Prostate gland (tissue), 2 donors: ENCODE measurements at regions not wholly inside any gene's neighbourhood (a gene's known extent, or its start where the extent isn't known, plus 50 kb on each side); places are given as distances from the start of the nearest gene placed in this dataset.

ENCODE experiments used
- DNase-seq: peaks from one replicate; pipeline ENCODE4 v3.0.0-alpha.2; 2019; ENCODE audit warnings: low spot score
- H3K27ac ChIP-seq, 2 donors: fragments of 200-600 bp; sonication (generic); 2 replicates each; pipeline ENCODE4 v1.5.1; 2017 to 2019
- H3K27me3 ChIP-seq: fragments of 200-600 bp; sonication (generic); replicated peaks from 2 replicates; pipeline ENCODE4 v1.5.1; 2019; ENCODE audit not compliant: insufficient read depth
- H3K36me3 ChIP-seq, 2 donors: fragments of 200-600 bp; sonication (generic); 1 replicate in 1 of 2; 2 replicates in 1 of 2; pipeline versions ENCODE4 v1.5.1 to v1.8.1; 2017 to 2019
- H3K4me1 ChIP-seq: fragments of 200-600 bp; sonication (generic); replicated peaks from 2 replicates; pipeline ENCODE4 v1.5.1; 2019
- H3K4me3 ChIP-seq, 2 donors: fragments of 200-600 bp; sonication (generic); 2 replicates each; pipeline ENCODE4 v1.5.1; 2017 to 2019
- H3K9me3 ChIP-seq: fragments of 200-600 bp; sonication (generic); 2 replicates; pipeline ENCODE4 v1.5.1; 2017
- CTCF ChIP-seq, 4 experiments: fragments of 200-600 bp in 2 of 4; fragments of 450-650 bp in 2 of 4; sonication (generic) in 2 of 4; IDR thresholded peaks; 1 replicate in 3 of 4; 2 replicates in 1 of 4; pipeline ENCODE4 v1.5.1; 2016 to 2019; ENCODE audit warnings: antibody characterized with exemption in 4 of 4, mild to moderate bottlenecking in 2 of 4, moderate library complexity in 2 of 4
- POLR2A ChIP-seq: fragments of 450-650 bp; IDR thresholded peaks from one replicate; pipeline ENCODE4 v1.6.1; 2016; ENCODE audit warnings: antibody characterized with exemption, mild to moderate bottlenecking
- POLR2AphosphoS5 ChIP-seq: sonication (generic); formaldehyde crosslinking; IDR thresholded peaks from one replicate; pipeline ENCODE4 v1.6.1; 2017; ENCODE audit warnings: antibody characterized with exemption
- WGBS: methylation state at CpG from one replicate; pipeline ENCODE4 v1.1.5; 2018; 5-methylcytosine and 5-hydroxymethylcytosine counted together
- intact Hi-C: fragments of 100-400 bp; cut with DNase I; formaldehyde crosslinking; loops from one replicate; pipeline ENCODE4 v1.14.2; 2022

- H3K4me3 ChIP-seq = no peak overlapping the region
- TF ChIP-seq POLR2A = no peak
- TF ChIP-seq CTCF (IDR thresholded peaks at IDR 0.05) = no peak
- TF ChIP-seq POLR2AphosphoS5 = no peak
- H3K4me1 ChIP-seq = no peaks in the 10 kb centered on the region
- no peaks in the 10 kb centered on the region for H3K36me3 ChIP-seq
- no peaks in the 10 kb centered on the region for H3K27me3 ChIP-seq
- intact Hi-C loops = no loop called here
- H3K27ac ChIP-seq = no peak overlapping the region
- no peaks in the 10 kb centered on the region for H3K9me3 ChIP-seq
- no peak for DNase-seq
Observed at GRCh38 chr1:72524021-72524420, 241.7 kb upstream of the NEGR1 start.

- intact Hi-C loops = no loop called here
- 46% methylated on average over 2 of the region's 2 CpGs for WGBS
- Histone ChIP-seq H3K27ac (no peak overlapping the region), H3K27me3 (no peaks in the 10 kb centered on the region), H3K9me3 (no peaks in the 10 kb centered on the region), H3K36me3 (no peaks in the 10 kb centered on the region), H3K4me1 (no peaks in the 10 kb centered on the region), H3K4me3 (no peak overlapping the region)
- DNase-seq = no peak
- TF ChIP-seq POLR2AphosphoS5 = no peak
- no peak for TF ChIP-seq CTCF (IDR thresholded peaks at IDR 0.05)
- TF ChIP-seq POLR2A = no peak
Observed at GRCh38 chr1:72521659-72522058, 239.3 kb upstream of the NEGR1 start.

DNA sequence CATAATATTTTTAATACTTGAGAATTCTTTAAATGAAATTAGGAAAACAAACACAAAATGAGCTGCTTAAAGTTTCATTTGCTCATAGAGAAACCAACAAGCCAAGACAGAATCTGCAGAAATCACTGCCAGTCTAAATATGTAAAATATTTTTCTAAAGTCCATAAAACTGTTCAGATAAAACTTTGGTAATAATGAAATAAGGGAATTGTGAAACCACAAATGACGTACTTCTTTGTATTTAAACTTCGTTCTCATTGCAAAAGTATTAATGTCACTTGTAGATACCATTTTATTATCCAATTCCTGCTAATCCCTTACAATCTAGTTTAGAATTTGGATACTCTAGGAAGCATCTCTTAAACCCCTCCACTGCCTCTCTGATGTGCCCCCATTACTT is 234.5 kb upstream of the NEGR1 start:
- WGBS = 60% methylated on average over 2 of the region's 2 CpGs
- no peak overlapping the region for H3K4me3 ChIP-seq

GRCh38 chr1:72516264-72516663 is 233.9 kb upstream of the NEGR1 start:
- no peak for DNase-seq
- H3K27me3 ChIP-seq = no peaks in the 10 kb centered on the region
- H3K27ac ChIP-seq = no peak overlapping the region
- 80% methylated on average over 4 of the region's 4 CpGs for whole genome bisulfite sequencing
- no peaks in the 10 kb centered on the region for H3K36me3 ChIP-seq
- no peak overlapping the region for H3K4me3 ChIP-seq
- no peak for TF ChIP-seq POLR2AphosphoS5
- no peak for TF ChIP-seq POLR2A
- TF ChIP-seq CTCF (IDR thresholded peaks at IDR 0.05) = no peak
- H3K9me3 ChIP-seq = no peaks in the 10 kb centered on the region
- intact Hi-C loops = no loop called here
- H3K4me1 ChIP-seq = no peaks in the 10 kb centered on the region

More for the DNA sequence above, 234.5 kb upstream of the NEGR1 start:
- intact Hi-C loops = no loop called here
- TF ChIP-seq POLR2A (no peak), POLR2AphosphoS5 (no peak), CTCF (IDR thresholded peaks at IDR 0.05) (no peak)
- no peak overlapping the region for H3K27ac ChIP-seq
- no peaks in the 10 kb centered on the region for H3K27me3 ChIP-seq
- DNase-seq = no peak
- H3K4me1 ChIP-seq = no peaks in the 10 kb centered on the region
- H3K36me3 ChIP-seq = no peaks in the 10 kb centered on the region
- H3K9me3 ChIP-seq = no peaks in the 10 kb centered on the region

GRCh38 chr1:72498371-72498770 is 216.0 kb upstream of the NEGR1 start:
- 34% methylated on average over 5 of the region's 5 CpGs for WGBS
- H3K27ac ChIP-seq = no peak overlapping the region
- no peak for TF ChIP-seq CTCF (IDR thresholded peaks at IDR 0.05)
- no peak for TF ChIP-seq POLR2AphosphoS5
- no peak for TF ChIP-seq POLR2A
- no peaks in the 10 kb centered on the region for H3K27me3 ChIP-seq
- DNase-seq = no peak
- no peaks in the 10 kb centered on the region for H3K4me1 ChIP-seq
- intact Hi-C loops = no loop called here
- H3K9me3 ChIP-seq = no peaks in the 10 kb centered on the region
- H3K4me3 ChIP-seq = no peak overlapping the region
- no peaks in the 10 kb centered on the region for H3K36me3 ChIP-seq
